GM12873 (cell line): ENCODE measurements at regions not wholly inside any gene's neighbourhood (a gene's known extent, or its start where the extent isn't known, plus 50 kb on each side); places are given as distances from the start of the nearest gene placed in this dataset.

ENCODE experiments used
- CTCF ChIP-seq: IDR thresholded peaks from 2 replicates; pipeline ENCODE4 v1.5.1; 2012; ENCODE audit warnings: low read depth, mild to moderate bottlenecking, moderate library complexity, low read length, control low read depth; ENCODE audit not compliant: insufficient read depth; ENCODE audit errors: missing control alignments

- no peak for TF ChIP-seq CTCF
Measured at GRCh38 chr1:96587222-96587621, 134.4 kb upstream of the PTBP2 start.

GRCh38 chr1:96588416-96588995, 133.1 kb upstream of the PTBP2 start:
- no peak for TF ChIP-seq CTCF

- peak; percentile 63 for TF ChIP-seq CTCF
Measured at GRCh38 chr1:96596226-96596922, 125.2 kb upstream of the PTBP2 start.

- no peak for TF ChIP-seq CTCF
Measured at GRCh38 chr1:96597218-96597617, 124.4 kb upstream of the PTBP2 start.

GRCh38 chr1:96598416-96599168, 123.0 kb upstream of the PTBP2 start:
- TF ChIP-seq CTCF = no peak

- TF ChIP-seq CTCF = no peak
Measured at GRCh38 chr1:96632045-96632664, 89.4 kb upstream of the PTBP2 start.

- TF ChIP-seq CTCF = no peak
Measured at GRCh38 chr1:96633695-96634094, 87.9 kb upstream of the PTBP2 start.
